ENCODE measurements at regions not wholly inside any gene's neighbourhood (a gene's known extent, or its start where the extent isn't known, plus 50 kb on each side); places are given as distances from the start of the nearest gene placed in this dataset.

DNA sequence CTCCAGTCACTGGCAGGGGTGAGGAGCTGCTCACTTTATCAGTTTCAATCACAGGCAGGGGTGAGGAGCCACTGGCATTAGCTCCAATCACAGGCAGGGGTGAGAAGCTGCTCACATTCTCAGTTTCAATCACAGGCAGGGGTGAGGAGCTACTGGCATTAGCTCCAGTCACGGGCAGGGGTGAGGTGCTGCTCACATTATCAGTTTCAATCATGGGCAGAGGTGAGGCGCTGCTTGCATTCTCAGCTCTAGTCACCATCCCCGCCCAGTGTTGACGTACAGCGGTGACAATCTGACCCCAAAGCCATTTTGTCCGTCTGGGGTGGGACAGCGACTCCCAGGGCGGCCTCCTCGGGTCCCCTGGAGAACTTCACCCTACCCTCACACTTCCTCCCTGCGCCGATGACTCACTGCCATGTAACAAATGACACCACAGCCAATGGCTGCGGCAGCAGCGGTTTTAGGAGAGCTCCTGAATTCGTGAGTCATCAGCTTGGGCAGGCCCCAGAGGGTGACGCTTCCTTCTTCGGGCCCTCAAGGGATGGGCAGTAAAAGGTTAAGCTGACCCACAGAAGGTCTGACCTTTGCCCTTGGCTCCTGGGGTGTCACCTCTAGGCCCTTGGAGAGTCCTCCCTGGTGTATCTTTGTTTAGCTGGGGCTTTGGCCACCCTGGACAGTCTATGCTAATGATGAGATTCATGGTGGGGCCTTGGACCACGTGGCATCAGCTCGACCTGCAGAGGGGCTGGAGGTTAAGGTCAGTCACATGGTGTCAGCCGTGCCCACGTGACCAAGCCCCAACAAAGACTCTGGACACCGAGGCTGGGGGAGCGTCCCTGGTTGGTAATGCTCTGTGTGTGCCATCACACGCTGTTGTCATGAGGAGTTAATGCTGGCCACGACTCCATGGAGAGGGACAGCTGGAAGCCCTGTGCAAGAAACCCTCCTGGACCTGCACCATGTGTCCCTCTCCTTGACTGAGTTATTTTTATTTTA is 171.7 kb downstream of the C16orf95 start:
- no peak for TF ChIP-seq POLR2A (IDR thresholded peaks at IDR 0.05; ENCODE audit: low read depth, low read length)
- no peak for TF ChIP-seq POLR2AphosphoS5 (IDR thresholded peaks at IDR 0.05; ENCODE audit: low read depth, low read length)

All from GM12892 (cell line).